Fibroblast of mammary gland (primary cell): ENCODE measurements at regions not wholly inside any gene's neighbourhood (a gene's known extent, or its start where the extent isn't known, plus 50 kb on each side); places are given as distances from the start of the nearest gene placed in this dataset.

ENCODE experiments used
- DNase-seq: peaks from one replicate; pipeline ENCODE4 v3.0.0-alpha.2; 2010; ENCODE audit warnings: low read depth
- H3K4me3 ChIP-seq: 2 replicates; pipeline ENCODE4 v1.5.1; 2011; ENCODE audit warnings: low read depth, mild to moderate bottlenecking, low read length, moderate library complexity; ENCODE audit not compliant: control insufficient read depth
- CTCF ChIP-seq: conservative IDR thresholded peaks from 2 replicates; pipeline ENCODE4 v1.5.1; 2011; ENCODE audit warnings: low read depth, low read length, inconsistent platforms; ENCODE audit not compliant: control insufficient read depth, insufficient read depth

DNA sequence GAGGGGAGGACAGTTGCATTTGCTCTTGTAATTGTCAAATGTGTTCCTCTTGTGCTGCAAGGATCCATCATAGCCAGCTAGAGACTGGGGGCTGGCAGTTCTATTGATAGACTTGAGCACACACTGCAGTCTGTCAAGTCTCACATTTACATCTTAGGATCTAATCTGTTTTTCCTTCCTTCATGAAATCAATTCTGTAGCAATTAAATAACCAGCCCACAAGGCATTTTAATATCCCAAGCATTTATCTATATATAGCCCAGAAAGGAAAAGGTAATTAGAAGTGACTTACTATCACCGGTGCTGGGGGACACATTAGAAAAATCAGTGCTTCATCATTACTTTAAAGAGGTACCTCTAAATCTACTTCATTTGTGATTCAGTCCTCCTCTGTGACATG, 143.0 kb upstream of the STXBP5 start:
- no peak overlapping the region for H3K4me3 ChIP-seq
- no peak for TF ChIP-seq CTCF
- no peak for DNase-seq

GRCh38 chr6:147063469-147064031, 140.7 kb upstream of the STXBP5 start:
- H3K4me3 ChIP-seq, result no peak overlapping the region
- peak; percentile 94 for DNase-seq
- TF ChIP-seq CTCF, result no peak

DNA sequence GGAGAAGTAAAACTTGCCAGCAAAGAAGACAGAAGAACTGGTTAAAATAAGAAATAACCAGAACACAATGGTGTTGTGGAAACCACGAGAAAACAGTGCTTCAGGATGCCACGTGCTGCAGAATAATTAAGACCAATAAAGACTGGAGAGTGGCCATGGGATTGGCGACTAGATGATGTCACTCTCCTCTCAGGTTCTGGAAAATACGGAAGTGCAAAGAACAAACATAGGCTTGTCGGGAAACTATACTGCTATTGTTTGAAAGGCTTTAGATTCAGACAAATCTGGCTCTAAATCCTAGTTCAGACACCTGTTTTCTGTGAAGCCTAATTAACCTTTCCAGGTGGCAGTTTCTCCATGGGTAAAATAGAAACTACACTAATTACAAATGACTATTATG, 138.4 kb upstream of the STXBP5 start:
- no peak overlapping the region for H3K4me3 ChIP-seq
- TF ChIP-seq CTCF, result no peak
- no peak for DNase-seq

- TF ChIP-seq CTCF, result no peak
- DNase-seq, result peak; percentile 56
- H3K4me3 ChIP-seq, result no peak overlapping the region
Observed at GRCh38 chr6:147067184-147067583, 137.0 kb upstream of the STXBP5 start.

DNA sequence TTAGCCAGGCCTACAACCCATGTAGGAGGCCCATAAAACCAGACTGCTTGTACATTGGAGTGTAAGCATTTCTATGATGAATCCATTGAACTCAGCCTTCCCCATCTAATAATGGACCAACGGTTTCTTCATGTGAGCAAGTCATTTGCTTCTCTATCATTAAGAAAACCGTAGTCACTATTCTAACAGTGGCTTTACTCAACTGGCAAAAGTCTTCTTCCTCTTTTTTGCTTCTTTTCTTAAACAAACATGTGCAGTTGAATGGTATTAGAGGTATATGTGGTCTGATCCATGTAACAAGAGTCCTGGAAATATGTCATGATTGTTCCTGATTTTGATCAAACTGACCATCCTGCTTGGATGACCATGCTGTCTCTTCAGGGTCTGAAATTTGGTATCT, 132.4 kb upstream of the STXBP5 start:
- no peak for TF ChIP-seq CTCF
- H3K4me3 ChIP-seq, result no peak overlapping the region
- no peak for DNase-seq

DNA sequence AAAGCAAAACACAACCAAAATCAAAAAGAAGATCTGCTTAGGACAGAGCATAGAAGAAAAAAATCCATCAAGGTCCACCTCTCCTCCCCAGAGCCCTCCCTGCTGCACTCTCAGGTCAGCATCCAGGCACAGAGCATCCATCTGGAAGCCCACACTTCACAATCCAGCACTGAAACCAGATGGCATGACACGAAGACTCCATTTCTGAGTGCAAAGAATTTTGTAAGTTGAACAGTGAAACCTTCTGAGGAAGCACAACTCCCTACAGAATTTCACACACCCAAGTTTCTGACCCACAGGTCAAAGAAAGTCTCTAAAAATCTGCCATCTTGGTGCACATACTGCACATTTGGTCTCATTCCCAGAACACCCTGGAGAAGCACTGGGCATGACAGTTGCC, 128.8 kb upstream of the STXBP5 start:
- H3K4me3 ChIP-seq, result no peak overlapping the region
- TF ChIP-seq CTCF, result no peak
- DNase-seq, result no peak

GRCh38 chr6:147077251-147077650, 127.0 kb upstream of the STXBP5 start:
- no peak for TF ChIP-seq CTCF
- DNase-seq, result no peak
- no peak overlapping the region for H3K4me3 ChIP-seq
